K562 (cell line): ENCODE measurements at regions not wholly inside any gene's neighbourhood (a gene's known extent, or its start where the extent isn't known, plus 50 kb on each side); places are given as distances from the start of the nearest gene placed in this dataset.

Experiments
- BDP1 ChIP-seq: IDR thresholded peaks from 3 replicates; pipeline ENCODE4 v1.6.1; 2011; ENCODE audit not compliant: insufficient read length, insufficient read depth
- BRF1 ChIP-seq: IDR thresholded peaks from 3 replicates; pipeline ENCODE4 v1.6.1; 2011; ENCODE audit warnings: borderline replicate concordance, mild to moderate bottlenecking; ENCODE audit not compliant: insufficient read length; ENCODE audit errors: extremely low read depth
- CREB1 ChIP-seq, 2 experiments: sonication (generic) in 1 of 2; formaldehyde crosslinking in 1 of 2; IDR thresholded peaks; 2 replicates each; pipeline versions ENCODE4 v1.6.1 to v1.8.0; 2012 to 2022; ENCODE audit warnings: inconsistent platforms in 1 of 2, mild to moderate bottlenecking in 1 of 2, missing genetic modification reagents in 1 of 2, moderate library complexity in 1 of 2
- CTCF ChIP-seq, 3 experiments: IDR thresholded peaks in 2 of 3; conservative IDR thresholded peaks in 1 of 3; 2 replicates each; pipeline ENCODE4 v1.5.1; 2011 to 2012; ENCODE audit warnings: low read length in 3 of 3, mild to moderate bottlenecking in 3 of 3, control low read depth in 2 of 3, improper control_type of control experiment in 1 of 3, inconsistent platforms in 1 of 3, low read depth in 1 of 3, mixed read lengths in 1 of 3, moderate library complexity in 1 of 3; ENCODE audit not compliant: insufficient read depth in 2 of 3
- ELF4 ChIP-seq: fragments of 450-650 bp; formaldehyde crosslinking; IDR thresholded peaks from 2 replicates; pipeline ENCODE4 v1.4.0; 2022; ENCODE audit warnings: missing genetic modification characterization
- MEF2A ChIP-seq: IDR thresholded peaks from 2 replicates; pipeline ENCODE4 v1.6.1; 2011; ENCODE audit warnings: low read depth, mild to moderate bottlenecking, low read length, moderate library complexity; ENCODE audit not compliant: control insufficient read depth
- NBN ChIP-seq: fragments of 450-650 bp; IDR thresholded peaks from 2 replicates; pipeline ENCODE4 v1.6.1; 2016; ENCODE audit warnings: low read depth, mild to moderate bottlenecking
- POLR2A ChIP-seq: fragments of 450-650 bp; conservative IDR thresholded peaks from 2 replicates; pipeline ENCODE4 v1.6.1; 2016
- RFX1 ChIP-seq: fragments of 450-650 bp; IDR thresholded peaks from 2 replicates; pipeline ENCODE4 v1.6.1; 2016; ENCODE audit warnings: mild to moderate bottlenecking, moderate library complexity
- RFX7 ChIP-seq: fragments of 250-450 bp; sonication (Bioruptor Pico); IDR thresholded peaks from 2 replicates; pipeline ENCODE4 v1.5.1; 2021; ENCODE audit warnings: mild to moderate bottlenecking
- ZBTB2 ChIP-seq: fragments of 450-650 bp; IDR thresholded peaks from 2 replicates; pipeline ENCODE4 v1.6.1; 2016; ENCODE audit warnings: antibody characterized with exemption

- TF ChIP-seq MEF2A (no peak), CTCF (IDR thresholded peaks at IDR 0.05 in 2 of 3, conservative IDR thresholded peaks at IDR 0.05 in 1 of 3; ENCODE audit: insufficient read depth in 2 of 3, low read depth in 1 of 3, low read length in 3 of 3) (no peak), ELF4 (CRISPR knock-in tag) (no peak), RFX1 (no peak), ZBTB2 (no peak), BDP1 (no peak), BRF1 (no peak), POLR2A (no peak), RFX7 (CRISPR knock-in tag) (no peak), NBN (no peak), CREB1 (IDR thresholded peaks at IDR 0.05) (no peak), CREB1 (CRISPR knock-in tag; IDR thresholded peaks at IDR 0.05) (no peak)
These were observed 140.5 kb downstream of the NDFIP2 start for GRCh38 chr13:79621449-79621848.
